H9 (cell line): ENCODE measurements at regions not wholly inside any gene's neighbourhood (a gene's known extent, or its start where the extent isn't known, plus 50 kb on each side); places are given as distances from the start of the nearest gene placed in this dataset.

Experiments used
- DNase-seq: peaks from one replicate; pipeline ENCODE4 v3.0.0-alpha.2; 2017
- H2AFZ ChIP-seq: one replicate; pipeline ENCODE4 v1.6.1; 2013; ENCODE audit warnings: mild to moderate bottlenecking, low read length, control low read depth, moderate library complexity
- H2AK5ac ChIP-seq: 2 replicates; pipeline ENCODE4 v1.6.1; 2013; ENCODE audit warnings: low read length, control low read depth, mixed read lengths; ENCODE audit not compliant: insufficient read length
- H2BK120ac ChIP-seq: one replicate; pipeline ENCODE4 v1.6.1; 2013; ENCODE audit warnings: low read depth, mild to moderate bottlenecking, low read length, control low read depth, inconsistent platforms; ENCODE audit not compliant: poor library complexity, severe bottlenecking
- H2BK12ac ChIP-seq: 2 replicates; pipeline ENCODE4 v1.6.1; 2013; ENCODE audit warnings: low read length, control low read depth, mixed read lengths, low read depth; ENCODE audit not compliant: insufficient read length
- H2BK15ac ChIP-seq: 2 replicates; pipeline ENCODE4 v1.6.1; 2013; ENCODE audit warnings: low read depth, low read length, control low read depth
- H2BK20ac ChIP-seq: one replicate; pipeline ENCODE4 v1.6.1; 2013; ENCODE audit warnings: low read depth, mild to moderate bottlenecking, low read length, control low read depth, inconsistent platforms; ENCODE audit not compliant: poor library complexity, severe bottlenecking
- H2BK5ac ChIP-seq: 2 replicates; pipeline ENCODE4 v1.6.1; 2013; ENCODE audit warnings: low read length, control low read depth, mixed read lengths; ENCODE audit not compliant: insufficient read length
- H3K14ac ChIP-seq: 2 replicates; pipeline ENCODE4 v1.6.1; 2013; ENCODE audit warnings: low read length, control low read depth; ENCODE audit not compliant: insufficient read depth
- H3K18ac ChIP-seq: 2 replicates; pipeline ENCODE4 v1.6.1; 2013; ENCODE audit warnings: low read depth, mild to moderate bottlenecking, mixed read lengths, low read length, control low read depth; ENCODE audit not compliant: insufficient read length
- H3K23ac ChIP-seq: 2 replicates; pipeline ENCODE4 v1.6.1; 2013; ENCODE audit warnings: low read length, control low read depth, mixed read lengths, low read depth; ENCODE audit not compliant: insufficient read length
- H3K23me2 ChIP-seq: 2 replicates; pipeline ENCODE4 v1.6.1; 2013; ENCODE audit warnings: low read depth, mild to moderate bottlenecking, mixed read lengths, low read length, control low read depth; ENCODE audit not compliant: insufficient read length, poor library complexity, severe bottlenecking
- H3K27ac ChIP-seq: 2 replicates; pipeline ENCODE4 v1.5.1; 2013; ENCODE audit warnings: low read length, control low read depth, mixed read lengths, low read depth; ENCODE audit not compliant: insufficient read length
- H3K27me3 ChIP-seq: 2 replicates; pipeline ENCODE4 v1.6.1; 2013; ENCODE audit warnings: low read length, control low read depth, inconsistent platforms; ENCODE audit not compliant: insufficient read depth
- H3K4ac ChIP-seq: 2 replicates; pipeline ENCODE4 v1.6.1; 2013; ENCODE audit warnings: low read depth, mild to moderate bottlenecking, control low read depth, inconsistent platforms, low read length, moderate library complexity
- H3K4me1 ChIP-seq: 2 replicates; pipeline ENCODE4 v1.6.1; 2013; ENCODE audit warnings: low read length, control low read depth, inconsistent platforms; ENCODE audit not compliant: insufficient read depth
- H3K4me2 ChIP-seq: 2 replicates; pipeline ENCODE4 v1.6.1; 2013; ENCODE audit warnings: low read length, control low read depth, mixed read lengths; ENCODE audit not compliant: insufficient read length, insufficient read depth
- H3K56ac ChIP-seq: 2 replicates; pipeline ENCODE4 v1.6.1; 2013; ENCODE audit warnings: low read depth, mild to moderate bottlenecking, mixed read lengths, low read length, control low read depth; ENCODE audit not compliant: insufficient read length
- H3K79me1 ChIP-seq: 2 replicates; pipeline ENCODE4 v1.6.1; 2013; ENCODE audit warnings: low read depth, mild to moderate bottlenecking, moderate library complexity, low read length, control low read depth, inconsistent platforms; ENCODE audit not compliant: insufficient read depth, poor library complexity, severe bottlenecking
- H3K79me2 ChIP-seq: 2 replicates; pipeline ENCODE4 v1.6.1; 2013; ENCODE audit warnings: low read length, control low read depth, inconsistent platforms; ENCODE audit not compliant: insufficient read depth
- H3K9ac ChIP-seq: 2 replicates; pipeline ENCODE4 v1.6.1; 2013; ENCODE audit warnings: low read length, control low read depth, mixed read lengths; ENCODE audit not compliant: insufficient read length; ENCODE audit errors: extremely low read depth
- H3K9me3 ChIP-seq: one replicate; pipeline ENCODE4 v1.6.1; 2013; ENCODE audit warnings: low read depth, low read length, inconsistent platforms; ENCODE audit not compliant: control insufficient read depth
- H3T11ph ChIP-seq: one replicate; pipeline ENCODE4 v1.6.1; 2013; ENCODE audit warnings: mild to moderate bottlenecking, low read length, control low read depth, inconsistent platforms
- H4K20me1 ChIP-seq: one replicate; pipeline ENCODE4 v1.6.1; 2013; ENCODE audit not compliant: control insufficient read depth, insufficient read length, insufficient read depth
- H4K5ac ChIP-seq: 2 replicates; pipeline ENCODE4 v1.6.1; 2013; ENCODE audit warnings: low read depth, mild to moderate bottlenecking, mixed read lengths, low read length, control low read depth; ENCODE audit not compliant: insufficient read length
- H4K8ac ChIP-seq: replicated peaks from 2 replicates; pipeline ENCODE4 v1.6.1; 2013; ENCODE audit warnings: low read length, control low read depth, mixed read lengths, low read depth; ENCODE audit not compliant: insufficient read length
- H4K91ac ChIP-seq: 2 replicates; pipeline ENCODE4 v1.6.1; 2013; ENCODE audit warnings: low read depth, mild to moderate bottlenecking, moderate library complexity, mixed read lengths, low read length, control low read depth; ENCODE audit not compliant: insufficient read length
- H3K27ac Mint-ChIP-seq, 3 experiments: 2 replicates in 2 of 3; 3 replicates in 1 of 3; pipeline ENCODE4 v1.8.0; 2020 to 2021; ENCODE audit warnings: mixed read lengths in 3 of 3, mild to moderate bottlenecking in 1 of 3, moderate library complexity in 1 of 3
- H3K27me3 Mint-ChIP-seq: 2 replicates; pipeline ENCODE4 v1.8.0; 2021; ENCODE audit warnings: low read depth, mild to moderate bottlenecking, moderate library complexity, mixed read lengths
- H3K36me3 Mint-ChIP-seq, 3 experiments: 2 replicates in 2 of 3; 3 replicates in 1 of 3; pipeline ENCODE4 v1.8.0; 2020 to 2021; ENCODE audit warnings: low read depth in 3 of 3, mixed read lengths in 3 of 3; ENCODE audit not compliant: insufficient read depth in 1 of 3
- H3K4me1 Mint-ChIP-seq, 2 experiments: 2 replicates each; pipeline ENCODE4 v1.8.0; 2020; ENCODE audit warnings: mixed read lengths in 2 of 2
- H3K4me3 Mint-ChIP-seq, 2 experiments: 2 replicates in 1 of 2; 3 replicates in 1 of 2; pipeline ENCODE4 v1.8.0; 2020 to 2021; ENCODE audit warnings: mild to moderate bottlenecking in 2 of 2, mixed read lengths in 2 of 2, moderate library complexity in 1 of 2
- H3K9me3 Mint-ChIP-seq, 2 experiments: 2 replicates in 1 of 2; 3 replicates in 1 of 2; pipeline ENCODE4 v1.8.0; 2020; ENCODE audit warnings: mild to moderate bottlenecking in 2 of 2, mixed read lengths in 2 of 2, moderate library complexity in 1 of 2
- WGBS: extraction: QIAGEN DNeasy Blood & Tissue Kit; methylation state at CpG from one replicate; pipeline ENCODE4 v1.1.7; 2013; ENCODE audit warnings: missing lambda C conversion rate, low lambda C conversion rate, mixed read lengths; ENCODE audit not compliant: insufficient read length; ENCODE audit errors: extremely low coverage; 5-methylcytosine and 5-hydroxymethylcytosine counted together
- TF ChIP-seq, protein P1 (sequence below): fragments of 200-600 bp; sonication (generic); conservative IDR thresholded peaks from 3 replicates; pipeline ENCODE4 v1.8.0; 2021; ENCODE audit warnings: antibody characterized with exemption, mild to moderate bottlenecking

DNA sequence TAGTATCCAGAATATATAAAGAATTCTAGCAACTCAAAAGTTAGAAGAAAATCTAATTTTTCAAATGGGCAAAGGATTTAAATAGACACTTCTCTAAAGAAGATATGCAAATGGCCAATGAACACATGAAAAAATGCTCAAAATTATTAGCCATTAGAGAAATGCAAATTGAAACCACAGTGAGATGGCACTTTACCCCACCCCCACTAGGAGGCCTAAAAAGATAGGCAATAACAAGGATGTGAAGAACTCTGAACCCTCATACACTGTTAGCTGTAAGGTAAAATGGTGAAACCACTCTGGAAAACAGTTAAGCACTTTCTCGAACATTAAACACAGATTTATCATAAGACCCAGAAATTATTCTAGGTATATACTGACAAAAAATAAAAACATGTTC, 71.4 kb upstream of the IRX6 start:
- Histone ChIP-seq H4K8ac (no peak overlapping the region), H2AFZ (no peak overlapping the region), H3K4me1 (peaks cover 4% of the 10 kb centered on the region; the same call in 1 of the 2 replicates), H2AK5ac (no peak overlapping the region), H3K9ac (no peak overlapping the region), H3K4me2 (no peak overlapping the region), H3K79me2 (no peaks in the 10 kb centered on the region), H2BK12ac (no peak overlapping the region), H3K9me3 (no peaks in the 10 kb centered on the region), H3K27me3 (no peaks in the 10 kb centered on the region), H3K27ac (no peak overlapping the region), H4K91ac (no peak overlapping the region), H3K4ac (no peak overlapping the region), H3K23ac (no peak overlapping the region), H2BK20ac (no peak overlapping the region), H2BK120ac (no peak overlapping the region), H3T11ph (no peak overlapping the region), H3K79me1 (no peaks in the 10 kb centered on the region), H3K56ac (no peak overlapping the region), H3K18ac (no peak overlapping the region), H4K5ac (no peak overlapping the region), H4K20me1 (no peaks in the 10 kb centered on the region), H3K14ac (no peak overlapping the region), H2BK5ac (no peak overlapping the region), H3K23me2 (no peaks in the 10 kb centered on the region), H2BK15ac (no peak overlapping the region)
- TF ChIP-seq, protein P1, sequence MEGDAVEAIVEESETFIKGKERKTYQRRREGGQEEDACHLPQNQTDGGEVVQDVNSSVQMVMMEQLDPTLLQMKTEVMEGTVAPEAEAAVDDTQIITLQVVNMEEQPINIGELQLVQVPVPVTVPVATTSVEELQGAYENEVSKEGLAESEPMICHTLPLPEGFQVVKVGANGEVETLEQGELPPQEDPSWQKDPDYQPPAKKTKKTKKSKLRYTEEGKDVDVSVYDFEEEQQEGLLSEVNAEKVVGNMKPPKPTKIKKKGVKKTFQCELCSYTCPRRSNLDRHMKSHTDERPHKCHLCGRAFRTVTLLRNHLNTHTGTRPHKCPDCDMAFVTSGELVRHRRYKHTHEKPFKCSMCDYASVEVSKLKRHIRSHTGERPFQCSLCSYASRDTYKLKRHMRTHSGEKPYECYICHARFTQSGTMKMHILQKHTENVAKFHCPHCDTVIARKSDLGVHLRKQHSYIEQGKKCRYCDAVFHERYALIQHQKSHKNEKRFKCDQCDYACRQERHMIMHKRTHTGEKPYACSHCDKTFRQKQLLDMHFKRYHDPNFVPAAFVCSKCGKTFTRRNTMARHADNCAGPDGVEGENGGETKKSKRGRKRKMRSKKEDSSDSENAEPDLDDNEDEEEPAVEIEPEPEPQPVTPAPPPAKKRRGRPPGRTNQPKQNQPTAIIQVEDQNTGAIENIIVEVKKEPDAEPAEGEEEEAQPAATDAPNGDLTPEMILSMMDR = peak; percentile 37; the same call in 2 of the 3 replicates
- Mint-ChIP-seq H3K36me3 (peaks cover 0 to 4% (median 1%) of the 10 kb centered on the region in 3 experiments; a peak in 2 of 7 replicates), H3K9me3 (peaks cover 2 to 8% of the 10 kb centered on the region in 2 experiments; a peak in 3 of 5 replicates), H3K4me3 (no peak overlapping the region), H3K27ac (no peak overlapping the region), H3K27me3 (no peaks in the 10 kb centered on the region; the same call in none of the 2 replicates), H3K4me1 (peaks cover 10 to 20% of the 10 kb centered on the region in 2 experiments)
- no peak for DNase-seq
- no CpG with 5 or more reads among the region's 1 CpG for WGBS
